ENCODE measurements at regions not wholly inside any gene's neighbourhood (a gene's known extent, or its start where the extent isn't known, plus 50 kb on each side); places are given as distances from the start of the nearest gene placed in this dataset.

GRCh38 chr2:167381349-167381748 is 493.1 kb downstream of the XIRP2 start:
- no peaks in the 10 kb centered on the region for H3K9me3 ChIP-seq
- DNase-seq (no peak), ATAC-seq (no peak)
- no peak overlapping the region for H3K4me3 ChIP-seq
- intact Hi-C loops (cut with DNase I): no loop called here
- no peak overlapping the region for H3K27ac ChIP-seq
- H3K4me1 ChIP-seq: no peaks in the 10 kb centered on the region
- no peaks in the 10 kb centered on the region for H3K36me3 ChIP-seq
- TF ChIP-seq CTCF (IDR thresholded peaks at IDR 0.05): no peak
- H3K27me3 ChIP-seq: no peaks in the 10 kb centered on the region

GRCh38 chr2:167380555-167380954 is 492.3 kb downstream of the XIRP2 start:
- Histone ChIP-seq H3K36me3 (no peaks in the 10 kb centered on the region), H3K9me3 (no peaks in the 10 kb centered on the region), H3K27ac (no peak overlapping the region), H3K27me3 (no peaks in the 10 kb centered on the region), H3K4me1 (no peaks in the 10 kb centered on the region), H3K4me3 (no peak overlapping the region)
- DNase-seq (no peak), ATAC-seq (no peak)
- TF ChIP-seq CTCF (IDR thresholded peaks at IDR 0.05): no peak
- intact Hi-C loops (cut with DNase I): no loop called here

- no peak for DNase-seq
- H3K27me3 ChIP-seq: no peaks in the 10 kb centered on the region
- no peaks in the 10 kb centered on the region for H3K36me3 ChIP-seq
- ATAC-seq: no peak
- intact Hi-C loops (cut with DNase I): no loop called here
- no peak overlapping the region for H3K27ac ChIP-seq
- H3K4me1 ChIP-seq: no peaks in the 10 kb centered on the region
- no peak for TF ChIP-seq CTCF (IDR thresholded peaks at IDR 0.05)
- no peaks in the 10 kb centered on the region for H3K9me3 ChIP-seq
- H3K4me3 ChIP-seq: no peak overlapping the region
These were observed 491.8 kb downstream of the XIRP2 start for GRCh38 chr2:167380094-167380493.

- Histone ChIP-seq H3K36me3 (no peaks in the 10 kb centered on the region), H3K4me3 (no peak overlapping the region), H3K4me1 (no peaks in the 10 kb centered on the region), H3K9me3 (no peaks in the 10 kb centered on the region), H3K27me3 (no peaks in the 10 kb centered on the region), H3K27ac (no peak overlapping the region)
- intact Hi-C loops (cut with DNase I): no loop called here
- DNase-seq (no peak), ATAC-seq (no peak)
- TF ChIP-seq CTCF (IDR thresholded peaks at IDR 0.05): no peak
These were observed 480.8 kb downstream of the XIRP2 start for GRCh38 chr2:167369083-167369482.

GRCh38 chr2:167368371-167368770 is 480.1 kb downstream of the XIRP2 start:
- Histone ChIP-seq H3K27me3 (no peaks in the 10 kb centered on the region), H3K36me3 (no peaks in the 10 kb centered on the region), H3K27ac (no peak overlapping the region), H3K4me3 (no peak overlapping the region), H3K4me1 (no peaks in the 10 kb centered on the region), H3K9me3 (no peaks in the 10 kb centered on the region)
- intact Hi-C loops (cut with DNase I): no loop called here
- DNase-seq (no peak), ATAC-seq (no peak)
- no peak for TF ChIP-seq CTCF (IDR thresholded peaks at IDR 0.05)

- ATAC-seq (no peak), DNase-seq (no peak)
- Histone ChIP-seq H3K27ac (no peak overlapping the region), H3K4me1 (no peaks in the 10 kb centered on the region), H3K36me3 (no peaks in the 10 kb centered on the region), H3K9me3 (no peaks in the 10 kb centered on the region), H3K4me3 (no peak overlapping the region), H3K27me3 (no peaks in the 10 kb centered on the region)
- no peak for TF ChIP-seq CTCF (IDR thresholded peaks at IDR 0.05)
- intact Hi-C loops (cut with DNase I): no loop called here
These were observed 476.9 kb downstream of the XIRP2 start for GRCh38 chr2:167365216-167365615.
